ENCODE measurements at regions not wholly inside any gene's neighbourhood (a gene's known extent, or its start where the extent isn't known, plus 50 kb on each side); places are given as distances from the start of the nearest gene placed in this dataset.

- no peak for TF ChIP-seq CTCF (IDR thresholded peaks at IDR 0.05; ENCODE audit: insufficient read depth, low read depth, low read length)
- no peak for TF ChIP-seq EZH2 (IDR thresholded peaks at IDR 0.05; ENCODE audit: insufficient read depth, low read length)
These were observed 132.9 kb downstream of the CHST1 start for GRCh38 chr11:45532546-45532945.
